ENCODE measurements at regions not wholly inside any gene's neighbourhood (a gene's known extent, or its start where the extent isn't known, plus 50 kb on each side); places are given as distances from the start of the nearest gene placed in this dataset.

DNA sequence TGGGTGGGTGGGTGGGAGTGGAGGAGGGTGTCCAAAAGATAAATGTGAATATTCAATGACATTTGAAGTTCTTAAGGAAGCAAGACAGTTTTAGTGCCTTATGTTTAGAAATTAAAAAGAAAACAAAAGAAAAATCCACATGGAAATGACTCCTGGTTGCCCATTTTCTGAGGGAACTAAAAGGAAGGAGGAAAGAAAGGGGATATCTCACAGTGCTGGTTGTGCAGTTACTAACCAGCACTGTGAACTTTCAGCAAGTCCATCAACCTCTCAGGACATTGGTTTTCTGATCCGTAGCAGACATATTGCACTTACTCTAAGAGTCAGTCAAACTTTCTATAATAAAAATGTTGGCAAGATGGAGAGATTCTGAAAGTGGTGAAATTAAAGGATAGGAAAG lies 431.0 kb upstream of the CLINT1 start:
- Histone ChIP-seq H3K27me3 (ENCODE audit: insufficient read depth, poor library complexity, severe bottlenecking) (no peaks in the 10 kb centered on the region), H3K4me3 (replicated peaks; ENCODE audit: insufficient read depth, low read length) (no peak overlapping the region), H3K27ac (replicated peaks) (no peak overlapping the region)
- DNase-seq (ENCODE audit: low read depth in 1 of 2, low spot score in 1 of 2), result no peak
- TF ChIP-seq GABPA (IDR thresholded peaks at IDR 0.05; ENCODE audit: low read depth), result no peak
- TF ChIP-seq, protein P1, sequence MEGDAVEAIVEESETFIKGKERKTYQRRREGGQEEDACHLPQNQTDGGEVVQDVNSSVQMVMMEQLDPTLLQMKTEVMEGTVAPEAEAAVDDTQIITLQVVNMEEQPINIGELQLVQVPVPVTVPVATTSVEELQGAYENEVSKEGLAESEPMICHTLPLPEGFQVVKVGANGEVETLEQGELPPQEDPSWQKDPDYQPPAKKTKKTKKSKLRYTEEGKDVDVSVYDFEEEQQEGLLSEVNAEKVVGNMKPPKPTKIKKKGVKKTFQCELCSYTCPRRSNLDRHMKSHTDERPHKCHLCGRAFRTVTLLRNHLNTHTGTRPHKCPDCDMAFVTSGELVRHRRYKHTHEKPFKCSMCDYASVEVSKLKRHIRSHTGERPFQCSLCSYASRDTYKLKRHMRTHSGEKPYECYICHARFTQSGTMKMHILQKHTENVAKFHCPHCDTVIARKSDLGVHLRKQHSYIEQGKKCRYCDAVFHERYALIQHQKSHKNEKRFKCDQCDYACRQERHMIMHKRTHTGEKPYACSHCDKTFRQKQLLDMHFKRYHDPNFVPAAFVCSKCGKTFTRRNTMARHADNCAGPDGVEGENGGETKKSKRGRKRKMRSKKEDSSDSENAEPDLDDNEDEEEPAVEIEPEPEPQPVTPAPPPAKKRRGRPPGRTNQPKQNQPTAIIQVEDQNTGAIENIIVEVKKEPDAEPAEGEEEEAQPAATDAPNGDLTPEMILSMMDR (IDR thresholded peaks at IDR 0.05; ENCODE audit: insufficient read depth, low read length), result no peak
- no peak for TF ChIP-seq POLR2AphosphoS5 (IDR thresholded peaks at IDR 0.05; ENCODE audit: low read depth)
- no peak for TF ChIP-seq SPI1 (IDR thresholded peaks at IDR 0.05; ENCODE audit: borderline replicate concordance, low read depth)
- TF ChIP-seq, protein P2, sequence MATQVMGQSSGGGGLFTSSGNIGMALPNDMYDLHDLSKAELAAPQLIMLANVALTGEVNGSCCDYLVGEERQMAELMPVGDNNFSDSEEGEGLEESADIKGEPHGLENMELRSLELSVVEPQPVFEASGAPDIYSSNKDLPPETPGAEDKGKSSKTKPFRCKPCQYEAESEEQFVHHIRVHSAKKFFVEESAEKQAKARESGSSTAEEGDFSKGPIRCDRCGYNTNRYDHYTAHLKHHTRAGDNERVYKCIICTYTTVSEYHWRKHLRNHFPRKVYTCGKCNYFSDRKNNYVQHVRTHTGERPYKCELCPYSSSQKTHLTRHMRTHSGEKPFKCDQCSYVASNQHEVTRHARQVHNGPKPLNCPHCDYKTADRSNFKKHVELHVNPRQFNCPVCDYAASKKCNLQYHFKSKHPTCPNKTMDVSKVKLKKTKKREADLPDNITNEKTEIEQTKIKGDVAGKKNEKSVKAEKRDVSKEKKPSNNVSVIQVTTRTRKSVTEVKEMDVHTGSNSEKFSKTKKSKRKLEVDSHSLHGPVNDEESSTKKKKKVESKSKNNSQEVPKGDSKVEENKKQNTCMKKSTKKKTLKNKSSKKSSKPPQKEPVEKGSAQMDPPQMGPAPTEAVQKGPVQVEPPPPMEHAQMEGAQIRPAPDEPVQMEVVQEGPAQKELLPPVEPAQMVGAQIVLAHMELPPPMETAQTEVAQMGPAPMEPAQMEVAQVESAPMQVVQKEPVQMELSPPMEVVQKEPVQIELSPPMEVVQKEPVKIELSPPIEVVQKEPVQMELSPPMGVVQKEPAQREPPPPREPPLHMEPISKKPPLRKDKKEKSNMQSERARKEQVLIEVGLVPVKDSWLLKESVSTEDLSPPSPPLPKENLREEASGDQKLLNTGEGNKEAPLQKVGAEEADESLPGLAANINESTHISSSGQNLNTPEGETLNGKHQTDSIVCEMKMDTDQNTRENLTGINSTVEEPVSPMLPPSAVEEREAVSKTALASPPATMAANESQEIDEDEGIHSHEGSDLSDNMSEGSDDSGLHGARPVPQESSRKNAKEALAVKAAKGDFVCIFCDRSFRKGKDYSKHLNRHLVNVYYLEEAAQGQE (IDR thresholded peaks at IDR 0.05; ENCODE audit: insufficient replicate concordance, low read depth), result no peak

DNA sequence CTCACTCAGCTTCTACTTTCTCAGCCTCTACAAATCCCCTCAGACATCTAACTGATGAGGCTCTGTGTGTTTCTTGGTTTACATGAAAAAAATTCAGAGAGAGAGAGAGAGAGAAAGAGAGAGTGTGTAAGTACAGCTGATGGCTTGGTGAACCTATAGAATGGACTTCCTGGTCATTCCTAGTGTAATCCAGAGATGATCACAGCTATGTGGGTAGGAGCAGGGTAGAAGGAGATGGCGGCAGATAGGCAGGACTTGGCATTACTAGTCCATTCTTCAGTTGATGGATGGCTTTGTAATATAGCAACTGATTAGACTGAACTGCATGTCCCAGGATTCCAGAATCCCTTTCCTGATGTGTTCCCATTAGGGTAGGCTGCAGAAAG lies 429.3 kb upstream of the CLINT1 start:
- DNase-seq (ENCODE audit: low read depth in 1 of 2, low spot score in 1 of 2), result no peak
- TF ChIP-seq, protein P1 (IDR thresholded peaks at IDR 0.05; ENCODE audit: insufficient read depth, low read length), result no peak
- TF ChIP-seq GABPA (IDR thresholded peaks at IDR 0.05; ENCODE audit: low read depth) (no peak), POLR2AphosphoS5 (IDR thresholded peaks at IDR 0.05; ENCODE audit: low read depth) (no peak), SPI1 (IDR thresholded peaks at IDR 0.05; ENCODE audit: borderline replicate concordance, low read depth) (no peak)
- TF ChIP-seq, protein P2 (IDR thresholded peaks at IDR 0.05; ENCODE audit: insufficient replicate concordance, low read depth), result no peak
- H3K27me3 ChIP-seq (ENCODE audit: insufficient read depth, poor library complexity, severe bottlenecking), result no peaks in the 10 kb centered on the region
- no peak overlapping the region for H3K4me3 ChIP-seq (replicated peaks; ENCODE audit: insufficient read depth, low read length)
- H3K27ac ChIP-seq (replicated peaks), result no peak overlapping the region

DNA sequence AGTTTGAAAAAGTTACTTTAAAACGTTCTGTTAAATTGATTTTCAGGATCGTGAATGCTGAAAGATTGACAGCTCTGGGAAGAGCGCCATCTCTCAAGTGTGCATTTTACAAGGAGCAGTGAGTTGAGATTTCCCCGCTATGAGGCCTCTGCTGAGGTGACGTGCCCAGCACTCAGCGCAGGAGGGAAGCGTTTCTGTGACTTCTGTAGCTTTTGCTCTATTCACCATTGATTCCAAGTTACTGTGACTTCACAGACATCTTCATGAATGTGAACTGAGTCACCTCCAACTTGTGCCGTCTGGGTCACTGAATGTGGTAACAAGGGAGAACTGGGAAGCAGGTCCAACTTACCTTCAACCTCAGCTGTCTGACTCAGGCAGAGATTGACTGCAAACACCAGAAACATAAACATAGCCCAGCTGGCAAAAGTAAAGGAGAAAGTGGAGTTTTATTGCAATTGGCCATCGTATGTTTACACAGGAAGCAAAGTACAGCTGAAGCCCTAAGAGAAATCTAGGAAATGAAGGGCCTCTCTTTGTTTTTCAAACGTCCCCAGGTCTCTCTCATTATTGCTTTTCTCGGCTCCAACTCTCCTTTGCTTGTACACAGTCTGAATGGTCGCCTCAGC lies 428.8 kb upstream of the CLINT1 start:
- Histone ChIP-seq H3K27ac (replicated peaks) (no peak overlapping the region), H3K4me3 (replicated peaks; ENCODE audit: insufficient read depth, low read length) (no peak overlapping the region), H3K27me3 (ENCODE audit: insufficient read depth, poor library complexity, severe bottlenecking) (no peaks in the 10 kb centered on the region)
- no peak for DNase-seq (ENCODE audit: low read depth in 1 of 2, low spot score in 1 of 2)
- TF ChIP-seq GABPA (IDR thresholded peaks at IDR 0.05; ENCODE audit: low read depth) (no peak), POLR2AphosphoS5 (IDR thresholded peaks at IDR 0.05; ENCODE audit: low read depth) (no peak), SPI1 (IDR thresholded peaks at IDR 0.05; ENCODE audit: borderline replicate concordance, low read depth) (no peak)
- TF ChIP-seq, protein P2 (IDR thresholded peaks at IDR 0.05; ENCODE audit: insufficient replicate concordance, low read depth), result no peak
- TF ChIP-seq, protein P1 (IDR thresholded peaks at IDR 0.05; ENCODE audit: insufficient read depth, low read length), result no peak

Measured in HL-60 (cell line).